GM13976 (cell line): ENCODE measurements at regions not wholly inside any gene's neighbourhood (a gene's known extent, or its start where the extent isn't known, plus 50 kb on each side); places are given as distances from the start of the nearest gene placed in this dataset.

Source experiments
- DNase-seq: peaks from one replicate; pipeline ENCODE4 v3.0.0; 2012; ENCODE audit warnings: low spot score
- in situ Hi-C: fragments of 300-500 bp; cut with MboI; formaldehyde crosslinking; loops from one replicate; pipeline ENCODE4 v1.12.0; 2022; ENCODE audit warnings: low sequenced_read_pairs, mixed read lengths, inconsistent platforms; ENCODE audit not compliant: unreplicated experiment
- TF ChIP-seq, protein P1 (sequence below): IDR thresholded peaks from 2 replicates; pipeline ENCODE4 v1.5.1; 2012; ENCODE audit warnings: borderline replicate concordance, mild to moderate bottlenecking; ENCODE audit not compliant: insufficient read depth; ENCODE audit errors: extremely low read depth, missing control alignments, control extremely low read depth

DNA sequence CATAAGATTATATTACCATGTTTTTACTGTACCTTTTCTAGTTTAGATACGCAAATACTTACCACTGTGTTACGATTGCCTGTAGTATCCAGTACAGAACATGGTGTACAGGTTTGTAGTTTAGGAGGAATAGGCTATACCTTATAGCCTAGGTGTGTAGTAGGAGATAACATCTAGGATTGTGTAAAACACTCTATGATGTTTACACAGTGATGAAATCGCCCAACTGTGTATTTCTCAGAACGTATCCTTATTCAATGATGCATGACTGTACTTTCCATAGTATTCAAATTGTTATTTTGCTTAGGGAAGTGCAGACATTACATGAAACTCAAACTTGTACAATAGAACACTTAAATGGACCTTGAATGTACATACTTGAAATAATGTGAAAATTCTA lies 188.1 kb upstream of the PDGFD start:
- in situ Hi-C loops = no loop called here
- TF ChIP-seq, protein P1, sequence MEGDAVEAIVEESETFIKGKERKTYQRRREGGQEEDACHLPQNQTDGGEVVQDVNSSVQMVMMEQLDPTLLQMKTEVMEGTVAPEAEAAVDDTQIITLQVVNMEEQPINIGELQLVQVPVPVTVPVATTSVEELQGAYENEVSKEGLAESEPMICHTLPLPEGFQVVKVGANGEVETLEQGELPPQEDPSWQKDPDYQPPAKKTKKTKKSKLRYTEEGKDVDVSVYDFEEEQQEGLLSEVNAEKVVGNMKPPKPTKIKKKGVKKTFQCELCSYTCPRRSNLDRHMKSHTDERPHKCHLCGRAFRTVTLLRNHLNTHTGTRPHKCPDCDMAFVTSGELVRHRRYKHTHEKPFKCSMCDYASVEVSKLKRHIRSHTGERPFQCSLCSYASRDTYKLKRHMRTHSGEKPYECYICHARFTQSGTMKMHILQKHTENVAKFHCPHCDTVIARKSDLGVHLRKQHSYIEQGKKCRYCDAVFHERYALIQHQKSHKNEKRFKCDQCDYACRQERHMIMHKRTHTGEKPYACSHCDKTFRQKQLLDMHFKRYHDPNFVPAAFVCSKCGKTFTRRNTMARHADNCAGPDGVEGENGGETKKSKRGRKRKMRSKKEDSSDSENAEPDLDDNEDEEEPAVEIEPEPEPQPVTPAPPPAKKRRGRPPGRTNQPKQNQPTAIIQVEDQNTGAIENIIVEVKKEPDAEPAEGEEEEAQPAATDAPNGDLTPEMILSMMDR = no peak
- DNase-seq = no peak

DNA sequence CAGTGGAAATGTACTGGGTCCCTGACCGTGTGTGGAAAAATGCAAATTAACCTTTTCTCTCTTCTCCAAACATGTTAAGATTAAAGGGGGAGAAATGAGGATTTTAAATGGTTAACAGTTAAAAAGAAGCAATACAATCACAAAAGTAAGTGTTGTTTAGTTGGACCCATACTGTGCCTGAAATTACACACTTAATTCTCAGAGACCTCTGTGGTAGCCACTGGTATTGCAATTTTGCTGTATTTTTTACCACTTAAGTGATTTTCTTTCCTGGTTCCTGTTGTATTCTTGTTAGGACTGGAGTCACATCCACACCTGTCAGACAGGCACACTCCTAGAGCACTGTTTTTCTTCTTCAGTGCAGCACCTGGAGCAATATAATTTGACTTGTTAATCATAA lies 179.6 kb upstream of the PDGFD start:
- TF ChIP-seq, protein P1 = no peak
- DNase-seq = no peak
- in situ Hi-C loops = no loop called here

DNA sequence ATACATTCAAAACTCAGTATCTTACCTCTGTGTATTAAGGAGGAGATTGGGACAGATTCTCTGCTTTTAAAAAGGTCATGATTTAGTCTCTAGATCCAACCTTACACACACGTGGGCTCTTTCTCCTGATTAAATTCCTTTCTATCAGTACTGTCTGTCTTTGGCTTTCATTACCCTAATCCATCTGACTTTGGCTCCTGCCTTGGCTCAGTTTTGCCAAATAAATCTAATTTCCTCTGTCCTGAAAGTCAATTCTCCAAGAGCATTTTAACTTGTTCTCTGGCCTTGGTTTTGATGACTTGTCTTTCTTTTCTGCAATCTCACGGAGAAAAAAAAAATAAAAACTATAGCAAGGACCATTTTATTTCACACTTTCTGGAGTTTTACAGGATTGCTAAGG lies 176.6 kb upstream of the PDGFD start:
- DNase-seq = no peak
- in situ Hi-C loops = no loop called here
- TF ChIP-seq, protein P1 = no peak

DNA sequence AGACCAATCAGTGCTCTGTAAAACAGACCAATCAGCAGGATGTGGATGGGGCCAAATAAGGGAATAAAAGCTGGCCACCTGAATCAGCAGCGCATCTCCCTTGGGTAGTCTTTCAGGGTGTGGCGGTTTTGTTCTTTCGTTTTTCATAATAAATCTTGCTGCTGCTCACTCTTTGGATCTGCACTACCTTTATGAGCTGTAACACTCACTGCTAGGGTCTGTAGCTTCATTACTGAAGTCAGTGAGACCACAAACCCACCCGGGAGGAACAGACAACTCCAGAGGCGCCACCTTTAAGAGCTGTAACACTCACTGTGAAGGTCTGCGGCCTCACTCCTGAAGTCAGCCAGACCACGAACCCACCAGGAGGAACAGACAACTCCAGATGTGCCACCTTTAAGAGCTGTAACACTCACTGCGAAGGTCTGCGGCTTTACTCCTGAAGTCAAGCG lies 175.5 kb upstream of the PDGFD start:
- in situ Hi-C loops = no loop called here
- DNase-seq = no peak

DNA sequence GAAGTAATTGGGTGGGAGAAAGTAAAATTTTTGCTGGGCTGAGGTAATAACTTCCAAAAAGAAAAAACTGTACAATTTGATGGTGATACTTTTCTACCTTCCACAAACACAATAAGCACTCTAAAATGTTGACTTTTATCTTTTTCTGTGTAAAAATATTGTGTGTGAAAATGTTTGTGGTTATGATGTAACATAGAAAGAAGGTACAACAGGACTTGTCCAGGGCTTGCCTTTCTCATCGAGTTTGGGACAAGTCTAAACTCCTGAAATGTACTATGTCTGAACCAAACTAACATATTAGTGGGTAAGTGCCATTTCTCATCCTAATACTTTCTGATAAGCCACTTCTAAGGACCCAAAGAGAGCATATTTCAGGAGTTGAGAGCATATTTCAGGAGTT lies 174.2 kb upstream of the PDGFD start:
- TF ChIP-seq, protein P1 = no peak
- DNase-seq = no peak
- in situ Hi-C loops = no loop called here

More for the DNA sequence above, 175.5 kb upstream of the PDGFD start:
- TF ChIP-seq, protein P1 = no peak

DNA sequence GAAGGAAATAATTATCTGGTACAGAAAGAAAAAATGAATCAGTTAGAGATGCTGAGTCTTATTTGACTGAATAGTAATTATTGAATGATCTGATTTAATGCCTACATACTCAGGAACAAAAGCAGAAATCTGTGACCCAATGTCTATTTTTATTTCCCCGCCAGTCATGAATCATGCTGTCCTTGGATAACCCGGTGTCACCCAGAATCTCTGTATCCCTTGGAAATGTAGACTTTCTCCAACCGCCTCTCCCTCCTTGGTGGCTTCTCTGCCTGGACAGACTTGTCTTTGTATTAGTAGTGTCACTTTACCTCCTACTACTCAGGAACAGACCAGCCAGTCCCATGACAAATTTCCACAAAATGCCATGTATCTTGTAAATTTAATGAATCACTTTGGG lies 173.3 kb upstream of the PDGFD start:
- TF ChIP-seq, protein P1 = no peak
- DNase-seq = no peak
- in situ Hi-C loops = no loop called here

DNA sequence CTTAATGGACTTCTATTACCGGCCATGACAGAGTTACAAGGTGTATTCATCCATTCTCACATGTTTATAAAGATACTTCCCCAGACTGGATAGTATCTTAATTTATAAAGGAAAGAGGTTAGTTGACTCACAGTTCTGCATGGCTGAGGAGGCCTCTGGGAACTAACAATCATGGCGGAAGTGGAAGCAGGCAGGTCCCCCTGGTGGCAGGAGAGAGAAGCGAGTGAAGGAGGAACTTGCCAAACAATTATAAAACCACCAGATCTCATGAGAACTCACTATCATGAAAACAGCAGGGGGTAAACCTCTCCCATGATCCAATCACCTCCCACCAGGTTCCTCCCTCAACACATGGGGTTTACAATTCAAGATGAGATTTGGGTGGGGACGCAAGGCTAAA lies 170.0 kb upstream of the PDGFD start:
- in situ Hi-C loops = no loop called here
- TF ChIP-seq, protein P1 = no peak
- DNase-seq = no peak
